GM12878 (cell line): ENCODE measurements at regions not wholly inside any gene's neighbourhood (a gene's known extent, or its start where the extent isn't known, plus 50 kb on each side); places are given as distances from the start of the nearest gene placed in this dataset.

Experiments used
- ASH2L ChIP-seq: fragments of 300-600, 200-600 bp; sonication (generic); IDR thresholded peaks from 2 replicates; pipeline ENCODE4 v1.6.1; 2017; ENCODE audit warnings: low read depth, mild to moderate bottlenecking, borderline replicate concordance
- STAT3 ChIP-seq: IDR thresholded peaks from 2 replicates; pipeline ENCODE4 v1.6.1; 2011; ENCODE audit warnings: low read depth, low read length, improper control_type of control experiment
- ZSCAN29 ChIP-seq: fragments of 450-650 bp; IDR thresholded peaks from 2 replicates; pipeline ENCODE4 v1.6.1; 2017; ENCODE audit warnings: mild to moderate bottlenecking, moderate library complexity
- TF ChIP-seq, protein P1 (sequence below): fragments of 450-650 bp; IDR thresholded peaks from 2 replicates; pipeline ENCODE4 v1.6.1; 2017; ENCODE audit warnings: antibody characterized with exemption, mild to moderate bottlenecking, moderate library complexity
- TF ChIP-seq, protein P2 (sequence below): IDR thresholded peaks from 2 replicates; pipeline ENCODE4 v1.6.1; 2011; ENCODE audit warnings: borderline replicate concordance, low read depth, mild to moderate bottlenecking, moderate library complexity, mixed read lengths, low read length; ENCODE audit not compliant: insufficient read depth; ENCODE audit errors: extremely low read length
- TF ChIP-seq, protein P3 (sequence below): fragments of 450-650 bp; IDR thresholded peaks from 2 replicates; pipeline ENCODE4 v1.6.1; 2017; ENCODE audit warnings: borderline replicate concordance
- TF ChIP-seq, protein P4 (sequence below): fragments of 450-650 bp; IDR thresholded peaks from 2 replicates; pipeline ENCODE4 v1.6.1; 2014; ENCODE audit warnings: mild to moderate bottlenecking

DNA sequence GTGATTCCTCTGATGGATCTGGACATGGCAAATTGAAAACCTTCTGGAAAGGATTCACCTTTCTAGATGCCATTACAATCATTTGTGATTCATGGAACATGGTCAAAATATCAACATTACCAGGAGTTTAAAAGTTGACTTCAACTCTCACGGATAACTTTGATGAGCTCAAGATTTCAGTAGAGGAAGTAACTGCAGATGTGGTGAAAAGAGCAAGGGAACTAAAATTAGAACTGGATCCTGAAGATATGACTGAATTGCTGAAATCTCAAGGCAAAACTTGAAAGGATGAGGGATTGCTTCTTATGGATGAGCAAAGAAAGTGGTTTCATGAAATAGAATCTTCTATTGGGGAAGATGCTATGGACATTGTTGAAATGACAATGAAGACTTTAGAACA lies 293.6 kb downstream of the ARHGAP12 start (continued):
- TF ChIP-seq, protein P1, sequence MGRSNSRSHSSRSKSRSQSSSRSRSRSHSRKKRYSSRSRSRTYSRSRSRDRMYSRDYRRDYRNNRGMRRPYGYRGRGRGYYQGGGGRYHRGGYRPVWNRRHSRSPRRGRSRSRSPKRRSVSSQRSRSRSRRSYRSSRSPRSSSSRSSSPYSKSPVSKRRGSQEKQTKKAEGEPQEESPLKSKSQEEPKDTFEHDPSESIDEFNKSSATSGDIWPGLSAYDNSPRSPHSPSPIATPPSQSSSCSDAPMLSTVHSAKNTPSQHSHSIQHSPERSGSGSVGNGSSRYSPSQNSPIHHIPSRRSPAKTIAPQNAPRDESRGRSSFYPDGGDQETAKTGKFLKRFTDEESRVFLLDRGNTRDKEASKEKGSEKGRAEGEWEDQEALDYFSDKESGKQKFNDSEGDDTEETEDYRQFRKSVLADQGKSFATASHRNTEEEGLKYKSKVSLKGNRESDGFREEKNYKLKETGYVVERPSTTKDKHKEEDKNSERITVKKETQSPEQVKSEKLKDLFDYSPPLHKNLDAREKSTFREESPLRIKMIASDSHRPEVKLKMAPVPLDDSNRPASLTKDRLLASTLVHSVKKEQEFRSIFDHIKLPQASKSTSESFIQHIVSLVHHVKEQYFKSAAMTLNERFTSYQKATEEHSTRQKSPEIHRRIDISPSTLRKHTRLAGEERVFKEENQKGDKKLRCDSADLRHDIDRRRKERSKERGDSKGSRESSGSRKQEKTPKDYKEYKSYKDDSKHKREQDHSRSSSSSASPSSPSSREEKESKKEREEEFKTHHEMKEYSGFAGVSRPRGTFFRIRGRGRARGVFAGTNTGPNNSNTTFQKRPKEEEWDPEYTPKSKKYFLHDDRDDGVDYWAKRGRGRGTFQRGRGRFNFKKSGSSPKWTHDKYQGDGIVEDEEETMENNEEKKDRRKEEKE, result no peak
- TF ChIP-seq ASH2L (no peak), ZSCAN29 (no peak), STAT3 (no peak)
- TF ChIP-seq, protein P2, sequence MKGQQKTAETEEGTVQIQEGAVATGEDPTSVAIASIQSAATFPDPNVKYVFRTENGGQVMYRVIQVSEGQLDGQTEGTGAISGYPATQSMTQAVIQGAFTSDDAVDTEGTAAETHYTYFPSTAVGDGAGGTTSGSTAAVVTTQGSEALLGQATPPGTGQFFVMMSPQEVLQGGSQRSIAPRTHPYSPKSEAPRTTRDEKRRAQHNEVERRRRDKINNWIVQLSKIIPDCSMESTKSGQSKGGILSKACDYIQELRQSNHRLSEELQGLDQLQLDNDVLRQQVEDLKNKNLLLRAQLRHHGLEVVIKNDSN, result no peak
- TF ChIP-seq, protein P3, sequence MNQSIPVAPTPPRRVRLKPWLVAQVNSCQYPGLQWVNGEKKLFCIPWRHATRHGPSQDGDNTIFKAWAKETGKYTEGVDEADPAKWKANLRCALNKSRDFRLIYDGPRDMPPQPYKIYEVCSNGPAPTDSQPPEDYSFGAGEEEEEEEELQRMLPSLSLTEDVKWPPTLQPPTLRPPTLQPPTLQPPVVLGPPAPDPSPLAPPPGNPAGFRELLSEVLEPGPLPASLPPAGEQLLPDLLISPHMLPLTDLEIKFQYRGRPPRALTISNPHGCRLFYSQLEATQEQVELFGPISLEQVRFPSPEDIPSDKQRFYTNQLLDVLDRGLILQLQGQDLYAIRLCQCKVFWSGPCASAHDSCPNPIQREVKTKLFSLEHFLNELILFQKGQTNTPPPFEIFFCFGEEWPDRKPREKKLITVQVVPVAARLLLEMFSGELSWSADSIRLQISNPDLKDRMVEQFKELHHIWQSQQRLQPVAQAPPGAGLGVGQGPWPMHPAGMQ, result no peak
- TF ChIP-seq, protein P4, sequence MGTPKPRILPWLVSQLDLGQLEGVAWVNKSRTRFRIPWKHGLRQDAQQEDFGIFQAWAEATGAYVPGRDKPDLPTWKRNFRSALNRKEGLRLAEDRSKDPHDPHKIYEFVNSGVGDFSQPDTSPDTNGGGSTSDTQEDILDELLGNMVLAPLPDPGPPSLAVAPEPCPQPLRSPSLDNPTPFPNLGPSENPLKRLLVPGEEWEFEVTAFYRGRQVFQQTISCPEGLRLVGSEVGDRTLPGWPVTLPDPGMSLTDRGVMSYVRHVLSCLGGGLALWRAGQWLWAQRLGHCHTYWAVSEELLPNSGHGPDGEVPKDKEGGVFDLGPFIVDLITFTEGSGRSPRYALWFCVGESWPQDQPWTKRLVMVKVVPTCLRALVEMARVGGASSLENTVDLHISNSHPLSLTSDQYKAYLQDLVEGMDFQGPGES, result no peak
